CD4-positive, alpha-beta T cell treated with Interleukin-21 for 1 hour (primary cell): ENCODE measurements at regions not wholly inside any gene's neighbourhood (a gene's known extent, or its start where the extent isn't known, plus 50 kb on each side); places are given as distances from the start of the nearest gene placed in this dataset.
"Not testable (repeated sequence)": the region's sequence is repeated elsewhere in the genome, so short reads cannot be mapped to it uniquely, and the experiment has no call there.

ENCODE experiments used
- DNase-seq: peaks from one replicate; pipeline ENCODE4 v3.0.0-alpha.2; 2020

DNA sequence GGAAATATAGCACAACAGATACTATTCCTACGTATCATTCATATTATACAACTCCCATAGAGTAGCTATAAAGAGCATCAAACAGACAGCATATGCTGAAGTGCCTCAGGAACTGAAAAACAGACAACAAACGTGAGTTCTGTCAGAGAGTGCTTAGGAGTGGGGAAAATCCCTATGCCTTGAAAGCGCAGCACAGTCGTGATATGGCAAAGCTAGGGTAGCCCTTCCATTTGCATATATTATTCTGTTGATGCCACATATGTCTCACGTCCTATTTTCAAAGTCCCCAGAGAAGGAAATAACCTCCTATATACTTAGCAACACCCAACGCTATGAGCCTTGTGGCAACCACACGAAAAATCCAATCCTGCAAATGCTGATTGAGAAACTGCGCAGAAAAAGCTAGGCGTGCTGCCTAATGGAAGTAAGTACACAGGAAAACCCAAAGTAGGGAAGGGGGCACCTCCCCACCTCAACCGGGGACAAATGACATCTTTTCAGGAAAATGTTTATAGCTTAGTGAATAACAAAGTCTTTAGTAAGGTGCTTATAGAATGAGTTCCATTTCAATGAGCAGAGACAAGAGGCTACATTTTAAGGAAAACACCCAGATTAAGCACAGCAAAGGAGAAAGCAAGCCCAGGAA lies 105.1 kb downstream of the MED10 start:
- no peak for DNase-seq

GRCh38 chr5:6269925-6270324 lies 108.4 kb downstream of the MED10 start:
- no peak for DNase-seq

- DNase-seq, result no peak
These were observed 111.6 kb downstream of the MED10 start for GRCh38 chr5:6266671-6267197.

GRCh38 chr5:6264394-6264793 lies 114.0 kb downstream of the MED10 start:
- DNase-seq, result no peak

DNA sequence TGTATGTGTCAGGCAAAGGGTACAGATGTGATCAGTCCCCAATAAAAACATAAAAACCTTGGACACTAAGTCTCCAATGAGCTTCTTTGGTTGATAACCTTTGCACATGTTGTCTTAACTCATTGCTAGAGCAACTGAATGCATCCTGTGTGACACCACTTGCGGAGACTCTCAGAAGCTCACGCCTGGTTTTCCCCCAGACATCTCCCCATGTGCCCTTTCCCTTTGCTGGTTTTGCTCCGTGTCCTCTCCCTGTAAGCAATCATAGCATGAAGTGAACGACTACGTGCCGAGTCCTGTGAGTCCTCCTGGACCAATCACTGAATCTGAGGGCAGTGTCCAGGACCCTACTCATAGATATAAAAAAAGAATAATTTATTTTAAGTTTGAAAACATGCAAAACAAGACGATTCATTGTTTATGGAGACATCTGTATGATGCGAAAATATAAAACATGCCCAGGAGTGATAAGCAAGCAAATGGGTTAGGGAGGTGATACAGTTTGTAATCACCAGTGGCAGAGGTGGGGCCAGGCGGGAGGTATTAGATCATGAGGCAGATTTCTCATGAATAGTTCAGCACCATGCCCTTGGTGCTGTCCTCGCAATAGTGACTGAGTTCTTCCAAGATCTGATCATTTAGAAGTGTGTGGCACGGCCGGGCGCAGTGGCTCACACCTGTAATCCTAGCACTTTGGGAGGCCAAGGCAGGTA lies 115.5 kb downstream of the MED10 start:
- no peak for DNase-seq

- no peak for DNase-seq
These were observed 116.7 kb downstream of the MED10 start for GRCh38 chr5:6261668-6262067.

DNA sequence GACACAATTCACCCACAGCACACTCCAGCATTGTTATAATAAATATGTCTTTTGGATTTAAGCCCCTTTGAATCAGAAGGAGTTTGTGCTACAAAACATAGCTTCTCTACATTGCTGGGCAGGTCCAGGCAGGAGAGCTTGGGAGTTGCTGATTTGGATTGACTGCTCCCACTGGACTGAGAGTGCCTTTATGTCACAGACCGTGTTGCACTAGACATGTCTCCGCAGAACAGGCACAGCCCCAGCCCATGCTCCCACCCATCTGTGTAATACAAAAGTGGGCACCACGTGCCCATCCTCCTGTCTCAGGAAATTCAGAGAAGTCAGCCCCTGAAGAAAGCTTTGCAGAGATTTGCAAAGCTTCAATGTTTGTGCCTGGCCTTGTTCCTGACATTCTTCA lies 117.1 kb downstream of the MED10 start:
- no peak for DNase-seq

GRCh38 chr5:6260846-6261245 lies 117.5 kb downstream of the MED10 start:
- DNase-seq, result no peak

DNA sequence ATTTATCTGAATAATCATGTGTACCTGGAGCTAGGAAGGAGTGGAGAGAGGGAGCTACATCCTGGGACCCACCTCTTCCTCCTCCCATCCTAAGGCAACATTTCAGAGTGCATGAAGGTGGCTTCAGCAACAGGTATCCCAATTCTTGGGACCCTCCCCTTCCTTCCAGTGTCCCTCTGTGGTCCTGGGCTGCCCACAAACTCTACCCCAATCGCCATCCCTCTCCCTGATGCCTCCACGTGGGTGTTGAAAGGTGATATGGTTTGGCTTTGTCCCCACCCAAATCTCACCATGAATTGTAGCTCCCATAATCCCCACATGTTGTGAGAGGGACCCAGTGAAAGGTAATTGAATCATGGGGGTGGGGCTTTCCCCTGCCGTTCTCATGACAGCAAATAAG lies 121.4 kb downstream of the MED10 start:
- no peak for DNase-seq

DNA sequence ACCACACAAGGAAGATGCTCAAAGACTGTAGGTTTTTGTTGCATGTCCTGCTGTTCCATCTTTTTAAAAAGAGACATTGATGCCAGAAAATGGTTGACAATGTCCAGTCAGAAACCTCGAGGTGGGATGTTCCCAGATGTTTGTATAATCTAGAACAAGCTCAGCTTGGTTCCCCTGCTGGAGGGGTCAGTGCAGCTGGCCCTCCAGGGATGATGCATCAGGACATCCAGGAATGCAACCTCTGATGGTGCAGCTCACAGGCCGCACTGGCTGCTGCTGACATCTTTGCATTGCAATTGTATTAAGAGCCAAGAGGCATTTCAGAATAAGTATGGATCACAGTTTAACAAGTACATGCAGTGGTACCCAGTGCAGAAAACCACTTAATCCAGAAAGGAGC lies 122.4 kb downstream of the MED10 start:
- no peak for DNase-seq

- DNase-seq, result no peak
These were observed 124.5 kb downstream of the MED10 start for GRCh38 chr5:6253846-6254245.

GRCh38 chr5:6253281-6253680 lies 125.1 kb downstream of the MED10 start:
- DNase-seq, result no peak

GRCh38 chr5:6252581-6252980 lies 125.8 kb downstream of the MED10 start:
- no peak for DNase-seq

GRCh38 chr5:6251565-6252102 lies 126.7 kb downstream of the MED10 start:
- DNase-seq, result no peak

- no peak for DNase-seq
These were observed 128.2 kb downstream of the MED10 start for GRCh38 chr5:6250121-6250520.

GRCh38 chr5:6248132-6248531 lies 130.2 kb downstream of the MED10 start:
- no peak for DNase-seq

DNA sequence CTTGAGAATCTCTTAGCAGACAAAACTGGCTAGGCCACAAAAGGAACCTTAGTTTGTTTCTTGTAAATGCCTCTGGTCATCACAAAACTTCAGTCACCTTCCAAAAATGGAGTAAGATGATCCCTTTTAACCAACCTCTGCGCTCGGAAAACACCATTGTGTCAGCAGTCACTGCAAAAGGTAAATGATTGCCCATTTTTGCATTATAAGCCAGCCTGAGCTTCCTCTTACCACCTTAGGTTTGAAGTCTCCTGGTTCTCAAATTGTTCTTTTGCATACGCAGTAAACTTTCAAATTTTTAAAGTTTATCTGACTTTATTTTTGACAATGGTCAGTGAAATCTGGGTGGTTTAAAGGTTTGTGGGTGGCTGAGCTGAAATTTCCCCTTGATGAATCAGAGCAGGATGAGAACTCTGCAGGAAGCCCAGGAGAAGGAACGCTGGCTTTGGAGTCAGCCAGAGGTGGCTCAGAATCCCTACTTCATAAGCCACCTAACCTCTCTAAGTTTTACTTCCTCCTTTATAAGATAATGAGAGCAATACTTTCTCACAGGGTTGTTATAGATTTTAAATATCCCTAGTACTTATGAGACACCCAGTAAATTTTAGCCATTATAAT lies 131.4 kb downstream of the MED10 start:
- DNase-seq, result no peak

DNA sequence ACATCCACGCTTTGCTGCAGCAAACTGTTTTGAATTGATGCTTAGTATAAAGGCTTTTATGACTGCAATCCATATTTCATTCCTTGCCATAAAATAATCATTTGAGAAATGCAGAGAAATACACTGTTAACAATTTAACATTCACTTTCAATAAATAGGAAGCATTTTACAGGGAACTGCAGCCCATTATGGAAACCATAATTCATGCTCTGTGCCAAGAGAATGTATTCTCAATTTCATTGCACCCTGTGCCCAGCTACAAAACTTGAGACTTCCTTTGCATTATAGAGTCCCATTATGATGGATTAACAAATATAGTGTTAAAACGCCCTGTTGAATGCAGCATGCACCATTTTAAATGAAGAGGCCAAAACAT lies 134.0 kb downstream of the MED10 start:
- no peak for DNase-seq

- DNase-seq, result no peak
These were observed 134.5 kb downstream of the MED10 start for GRCh38 chr5:6243706-6244338.

GRCh38 chr5:6241056-6241455 lies 137.3 kb downstream of the MED10 start:
- not testable (repeated sequence) for DNase-seq

DNA sequence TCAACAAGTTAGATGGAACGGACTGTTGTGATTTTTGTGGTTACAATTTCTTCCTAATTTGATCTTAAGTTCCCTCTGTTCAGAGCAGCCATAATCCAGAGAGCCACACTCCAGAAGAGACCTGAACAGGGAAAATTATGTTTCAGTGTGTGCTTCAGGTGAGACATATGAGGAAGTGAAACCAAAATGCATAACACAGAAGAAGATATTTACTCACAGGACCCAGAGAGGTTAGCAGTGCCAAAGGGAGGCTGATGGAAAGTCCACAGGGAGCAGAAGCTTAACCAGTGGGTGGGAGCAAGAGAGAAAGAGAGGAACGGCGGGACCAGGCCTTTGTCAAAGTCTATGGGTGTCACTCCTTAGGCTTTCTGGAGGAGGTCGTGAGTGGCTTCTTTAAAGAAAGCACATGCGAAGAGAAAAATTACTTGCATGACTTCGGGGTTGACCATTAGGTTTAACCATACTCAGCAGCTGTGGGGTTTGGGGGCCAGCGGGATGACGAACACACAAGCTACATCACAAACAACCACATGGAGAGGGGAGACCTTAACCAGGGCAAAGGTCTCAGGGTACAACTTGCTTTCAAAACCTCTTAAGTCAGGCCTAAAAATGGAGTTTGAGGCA lies 141.4 kb downstream of the MED10 start:
- DNase-seq, result no peak

DNA sequence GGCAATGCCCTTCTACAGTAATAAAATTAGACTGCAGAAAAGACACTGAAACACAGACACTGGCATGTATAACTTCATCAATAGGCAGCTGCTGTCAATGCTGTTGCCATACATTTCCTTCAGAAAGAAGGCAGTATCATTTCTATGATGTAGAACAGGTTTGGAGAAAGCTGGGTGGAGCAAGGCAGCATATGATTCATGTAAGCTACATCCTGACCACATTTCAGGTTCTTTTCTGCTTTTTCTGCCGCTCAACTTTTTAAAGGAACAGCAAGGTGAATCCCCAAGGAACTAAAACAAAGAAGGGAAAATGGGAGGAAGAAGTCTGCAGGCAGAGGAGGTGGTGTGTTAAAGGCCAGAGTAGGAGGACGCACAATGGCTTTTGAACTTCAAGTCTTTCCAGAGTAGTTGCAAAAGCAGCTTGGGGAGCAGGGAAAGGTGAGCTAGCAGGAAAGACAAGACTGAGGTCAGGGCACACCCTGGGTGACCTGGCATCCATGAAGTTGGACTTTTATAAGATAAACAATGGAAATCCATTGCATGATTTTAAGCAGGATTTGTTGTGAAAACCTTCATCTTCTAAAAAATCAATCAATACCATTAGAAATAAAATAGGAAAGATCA lies 142.1 kb downstream of the MED10 start:
- no peak for DNase-seq

DNA sequence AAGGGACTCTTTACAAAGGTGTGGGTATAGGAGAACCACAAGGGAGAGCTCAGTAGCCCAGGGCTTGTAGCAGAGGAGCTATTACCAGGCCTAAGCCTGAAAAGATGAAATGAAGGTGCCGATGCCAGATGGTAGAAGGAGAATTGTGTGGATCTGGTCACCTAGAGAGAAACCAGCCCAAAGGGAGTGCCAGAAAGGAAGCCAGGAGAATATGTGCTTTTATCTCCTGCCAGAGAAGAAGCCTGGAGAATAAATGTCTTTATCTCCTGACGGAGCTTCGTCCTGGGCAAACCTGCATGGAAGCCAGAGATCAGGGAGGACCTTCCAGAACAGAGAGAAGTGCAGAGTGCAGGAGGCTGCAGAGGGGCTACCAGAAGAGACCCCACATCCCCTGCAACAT lies 142.6 kb downstream of the MED10 start:
- no peak for DNase-seq
